WI38 (cell line): ENCODE measurements at regions not wholly inside any gene's neighbourhood (a gene's known extent, or its start where the extent isn't known, plus 50 kb on each side); places are given as distances from the start of the nearest gene placed in this dataset.
A peak's percentile ranks its signal among the peaks of the same experiment; 100 is the strongest.

Source experiments
- H3K4me3 ChIP-seq: 2 replicates; pipeline ENCODE4 v1.5.1; 2011; ENCODE audit warnings: low read depth, mild to moderate bottlenecking, control low read depth, low read length
- TF ChIP-seq, protein P1 (sequence below): IDR thresholded peaks from 2 replicates; pipeline ENCODE4 v1.5.1; 2012; ENCODE audit warnings: low read depth, mild to moderate bottlenecking, control low read depth, low read length

DNA sequence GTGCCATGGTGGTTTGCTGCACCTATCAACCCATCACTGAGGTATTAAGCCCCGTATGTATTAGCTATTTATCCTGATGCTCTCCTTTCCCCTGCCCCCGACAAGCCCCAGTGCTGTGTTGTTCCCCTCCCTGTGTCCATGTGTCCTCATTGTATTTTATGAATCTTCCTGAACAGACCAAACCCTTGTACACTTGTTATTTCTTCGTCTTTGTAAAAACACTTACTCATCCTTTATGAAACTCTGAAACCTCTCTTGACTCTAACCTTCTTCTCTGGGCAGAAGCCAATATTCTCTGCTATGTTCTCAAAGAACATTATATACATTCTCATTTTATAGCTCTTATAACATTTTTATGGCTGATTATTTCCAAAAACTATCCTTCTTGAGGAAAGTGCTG lies 746.9 kb downstream of the EFNB2 start:
- no peak overlapping the region for H3K4me3 ChIP-seq

GRCh38 chr13:105787632-105788031 lies 747.8 kb downstream of the EFNB2 start:
- TF ChIP-seq, protein P1, sequence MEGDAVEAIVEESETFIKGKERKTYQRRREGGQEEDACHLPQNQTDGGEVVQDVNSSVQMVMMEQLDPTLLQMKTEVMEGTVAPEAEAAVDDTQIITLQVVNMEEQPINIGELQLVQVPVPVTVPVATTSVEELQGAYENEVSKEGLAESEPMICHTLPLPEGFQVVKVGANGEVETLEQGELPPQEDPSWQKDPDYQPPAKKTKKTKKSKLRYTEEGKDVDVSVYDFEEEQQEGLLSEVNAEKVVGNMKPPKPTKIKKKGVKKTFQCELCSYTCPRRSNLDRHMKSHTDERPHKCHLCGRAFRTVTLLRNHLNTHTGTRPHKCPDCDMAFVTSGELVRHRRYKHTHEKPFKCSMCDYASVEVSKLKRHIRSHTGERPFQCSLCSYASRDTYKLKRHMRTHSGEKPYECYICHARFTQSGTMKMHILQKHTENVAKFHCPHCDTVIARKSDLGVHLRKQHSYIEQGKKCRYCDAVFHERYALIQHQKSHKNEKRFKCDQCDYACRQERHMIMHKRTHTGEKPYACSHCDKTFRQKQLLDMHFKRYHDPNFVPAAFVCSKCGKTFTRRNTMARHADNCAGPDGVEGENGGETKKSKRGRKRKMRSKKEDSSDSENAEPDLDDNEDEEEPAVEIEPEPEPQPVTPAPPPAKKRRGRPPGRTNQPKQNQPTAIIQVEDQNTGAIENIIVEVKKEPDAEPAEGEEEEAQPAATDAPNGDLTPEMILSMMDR = no peak
- H3K4me3 ChIP-seq = no peak overlapping the region

More for the DNA sequence above, 746.9 kb downstream of the EFNB2 start:
- TF ChIP-seq, protein P1 = no peak

DNA sequence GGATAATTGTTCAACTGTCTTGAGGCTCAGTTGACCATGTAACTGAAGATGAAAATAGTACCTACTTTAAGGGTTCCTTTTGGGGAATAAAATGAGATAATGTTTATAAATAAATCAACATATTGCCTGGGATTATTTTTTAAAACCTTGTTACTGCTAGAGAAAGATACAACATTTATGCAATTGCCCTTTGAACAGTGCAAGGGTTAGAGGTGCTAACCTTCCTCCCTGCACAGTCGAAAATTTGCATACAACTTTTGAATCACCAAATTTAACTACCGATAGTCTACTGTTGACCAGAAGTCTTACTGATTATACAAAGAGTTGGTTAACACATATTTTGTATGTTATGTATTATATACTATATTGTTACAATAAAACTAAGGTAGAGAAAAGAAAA lies 750.0 kb downstream of the EFNB2 start:
- no peak overlapping the region for H3K4me3 ChIP-seq
- TF ChIP-seq, protein P1 = no peak

GRCh38 chr13:105783261-105783660 lies 752.2 kb downstream of the EFNB2 start:
- TF ChIP-seq, protein P1 = no peak
- no peak overlapping the region for H3K4me3 ChIP-seq

GRCh38 chr13:105778196-105778595 lies 757.3 kb downstream of the EFNB2 start:
- H3K4me3 ChIP-seq = no peak overlapping the region

DNA sequence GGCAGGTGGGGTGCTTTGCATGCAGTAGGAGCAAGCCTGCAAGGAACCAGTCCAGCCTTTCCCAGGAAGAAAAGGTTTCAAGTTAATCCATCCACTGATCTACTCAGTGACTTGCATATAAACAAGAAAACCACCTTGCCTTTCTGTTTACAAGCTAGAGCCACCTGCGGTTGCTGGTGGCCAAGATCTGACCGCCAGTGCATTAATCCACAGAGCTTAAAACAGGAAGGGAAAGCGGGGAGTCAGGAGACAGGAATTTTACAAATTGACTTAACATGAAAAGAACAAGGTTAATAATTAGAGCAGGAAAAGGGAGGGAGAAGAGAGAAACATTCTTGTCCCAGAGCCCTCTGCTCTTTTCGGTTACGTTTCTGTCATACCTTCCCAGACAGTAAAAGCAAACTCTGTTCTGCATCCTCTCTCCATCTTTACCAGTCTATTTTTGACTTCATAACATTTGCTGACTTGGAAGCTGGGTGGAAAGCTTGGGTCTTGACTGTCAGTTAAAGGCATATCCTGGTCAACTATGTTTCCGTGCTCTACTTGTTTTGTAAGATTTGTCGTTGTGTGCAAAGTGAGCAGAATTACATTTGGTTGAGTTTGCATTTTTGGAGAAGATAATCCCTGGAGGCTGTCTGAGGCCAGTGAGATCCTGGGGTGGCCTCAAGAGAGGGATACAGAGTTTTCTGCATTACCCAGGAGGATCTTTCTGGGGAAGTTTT lies 760.6 kb downstream of the EFNB2 start:
- peak overlapping the region; percentile 25 for H3K4me3 ChIP-seq
- TF ChIP-seq, protein P1 = no peak

More at GRCh38 chr13:105778196-105778595, 757.3 kb downstream of the EFNB2 start:
- TF ChIP-seq, protein P1 = no peak

DNA sequence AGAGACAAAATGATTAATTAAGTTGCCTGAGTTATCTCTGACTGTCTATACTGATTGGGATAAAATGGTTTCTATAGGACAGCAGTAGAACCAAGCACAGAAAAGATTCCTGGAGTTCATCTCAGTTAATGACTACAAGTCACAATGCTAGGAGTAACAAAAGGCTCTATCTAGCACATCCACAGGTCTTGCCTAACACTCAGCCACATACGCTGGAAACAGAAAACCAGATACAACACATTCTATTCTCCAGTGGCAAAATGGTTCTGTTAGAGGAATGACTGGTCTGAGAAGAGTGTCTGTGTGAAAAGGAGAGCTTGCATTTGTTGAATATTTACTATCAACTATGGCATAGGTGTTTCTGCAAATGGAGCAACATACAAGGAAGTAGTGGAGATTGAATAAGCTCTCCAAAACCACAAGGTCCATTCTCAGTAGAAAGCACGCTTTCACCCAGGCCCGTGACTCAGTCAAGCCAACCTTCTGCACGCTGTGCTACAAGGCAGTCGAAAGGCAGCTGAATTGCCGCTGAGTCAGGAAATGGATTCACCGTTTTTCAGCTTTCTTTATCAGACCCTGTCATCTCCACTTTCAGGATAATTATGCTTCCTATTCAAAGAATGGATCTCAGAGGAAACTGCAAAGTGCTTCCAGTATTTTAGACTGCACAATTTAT lies 761.5 kb downstream of the EFNB2 start:
- peak overlapping the region; percentile 25 for H3K4me3 ChIP-seq
- TF ChIP-seq, protein P1 = no peak
